Motor neuron (in vitro differentiated cells): ENCODE measurements at regions not wholly inside any gene's neighbourhood (a gene's known extent, or its start where the extent isn't known, plus 50 kb on each side); places are given as distances from the start of the nearest gene placed in this dataset.
A peak's percentile ranks its signal among the peaks of the same experiment; 100 is the strongest.

Experiments used
- ATAC-seq, 8 experiments: fragments of 200-7000 bp; cut with Tn5 transposase; replicated peaks in 6 of 8; 2 replicates each; pipeline ENCODE4 v1.8.0; 2021; ENCODE audit warnings: mild to moderate bottlenecking in 8 of 8, moderate library complexity in 8 of 8
- H3K27ac ChIP-seq, 2 donors: fragments of 250-450 bp; sonication (Bioruptor Pico); 2 replicates each; pipeline ENCODE4 v1.9.0; 2021; ENCODE audit warnings: antibody characterized with exemption in 2 of 2, mild to moderate bottlenecking in 2 of 2, moderate library complexity in 1 of 2
- H3K4me1 ChIP-seq, 2 donors: fragments of 250-450 bp; sonication (Bioruptor Pico); replicated peaks in 1 of 2; 2 replicates each; pipeline ENCODE4 v1.6.1; 2021; ENCODE audit warnings: antibody characterized with exemption in 2 of 2, mild to moderate bottlenecking in 2 of 2, moderate library complexity in 1 of 2
- H3K4me3 ChIP-seq, 5 donors: fragments of 250-450 bp; sonication (Bioruptor Pico); 2 replicates each; pipeline ENCODE4 v1.9.0; 2021; ENCODE audit warnings: antibody characterized with exemption in 5 of 5, mild to moderate bottlenecking in 5 of 5, moderate library complexity in 4 of 5
- WGBS, 10 experiments: fragments of 450-650 bp; shearing (Covaris generic); methylation state at CpG; one replicate each; pipeline ENCODE4 v1.0.0; 2022; 5-methylcytosine and 5-hydroxymethylcytosine counted together
- in situ Hi-C, 9 experiments: fragments of 400-800 bp; cut with MboI; loops; one replicate each; pipeline ENCODE4 v1.15.0; 2021; ENCODE audit warnings: low sequenced_read_pairs in 9 of 9, low pct_unique_long_range_greater_than_20kb in 2 of 9; ENCODE audit not compliant: unreplicated experiment in 9 of 9

DNA sequence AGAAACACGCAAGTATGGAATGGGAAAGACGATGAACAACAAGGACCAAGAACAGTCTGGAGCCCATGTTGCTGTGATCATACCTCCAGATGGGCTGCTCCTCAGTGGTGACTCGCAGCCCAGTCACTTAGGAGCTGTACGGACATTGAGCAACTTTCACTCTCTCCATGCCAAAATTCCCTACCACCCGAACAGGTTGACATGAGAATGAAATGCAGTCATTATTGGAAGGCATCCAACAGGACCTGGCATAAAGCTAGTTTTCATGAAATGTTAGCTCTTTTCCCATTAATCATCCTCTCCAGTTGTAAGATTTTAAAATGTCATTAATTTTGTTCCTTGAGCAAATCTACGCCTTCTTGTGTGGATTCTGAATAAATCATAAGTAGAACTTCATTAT is 82.7 kb upstream of the GPM6B start:
- Histone ChIP-seq H3K4me3 (no peak overlapping the region), H3K4me1 (peaks cover 6 to 7% of the 10 kb centered on the region in 2 donors), H3K27ac (no peak overlapping the region)
- WGBS, 10 experiments = 10 to 100% (median 80%) methylated on average over 1 to 5 of the region's 6 CpGs; no CpG with 5 or more reads in 3 of the 10 experiments
- ATAC-seq = peak in 5 of 8 experiments; percentile 41 to 81 (median 49)
- in situ Hi-C loops = no loop called here

DNA sequence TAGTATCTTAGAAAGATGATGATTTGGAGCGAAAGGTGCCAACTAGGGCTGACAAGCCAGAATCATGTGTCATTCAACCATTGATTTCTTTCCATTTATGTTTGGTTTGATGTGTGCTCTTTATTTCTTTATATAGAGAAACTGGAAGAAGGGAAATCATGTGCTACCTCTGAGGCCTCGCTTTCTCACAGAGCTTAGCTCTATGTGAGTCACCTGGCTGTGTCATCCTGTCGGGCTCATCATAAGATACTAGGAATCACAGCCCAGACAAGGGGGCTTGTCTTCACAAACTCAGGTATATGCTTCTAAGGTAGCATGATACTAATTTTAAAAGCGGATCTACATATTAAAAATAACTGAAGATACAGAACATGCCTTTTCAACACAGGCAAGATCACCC is 81.7 kb upstream of the GPM6B start:
- no peak overlapping the region for H3K27ac ChIP-seq
- no peak overlapping the region for H3K4me3 ChIP-seq
- H3K4me1 ChIP-seq = peaks cover 6 to 8% of the 10 kb centered on the region in 2 donors
- in situ Hi-C loops = no loop called here
- 50 to 100% (median 73%) methylated on average over 1 to 3 of the region's 4 CpGs; no CpG with 5 or more reads in 6 of the 10 experiments for WGBS, 10 experiments
- ATAC-seq = peak in 4 of 8 experiments; percentile 32 to 64 (median 56)

DNA sequence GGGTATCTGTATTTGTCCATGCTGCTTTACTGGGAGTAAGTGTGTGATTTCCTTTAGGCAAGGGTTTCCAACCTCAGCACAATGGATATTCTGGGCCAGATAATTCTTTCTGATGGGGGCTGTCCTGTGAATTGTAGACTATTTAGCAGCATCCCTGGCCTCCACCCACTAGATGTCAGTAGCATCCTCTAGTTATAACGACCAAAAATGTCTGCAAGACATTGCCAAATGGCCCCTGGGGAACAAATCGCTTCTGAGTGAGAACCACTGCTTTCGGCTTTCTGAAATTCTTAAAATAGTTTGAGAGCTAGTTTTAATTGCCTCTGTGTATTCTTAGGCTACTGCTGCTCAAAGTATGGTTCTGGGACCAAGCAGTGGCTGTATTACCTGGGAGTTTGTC is 81.2 kb upstream of the GPM6B start:
- Histone ChIP-seq H3K4me3 (no peak overlapping the region), H3K4me1 (peaks cover 6 to 8% of the 10 kb centered on the region in 2 donors), H3K27ac (no peak overlapping the region)
- no peak for ATAC-seq
- in situ Hi-C loops = no loop called here
- 71 to 100% (median 75%) methylated on average over 1 to 3 of the region's 3 CpGs; no CpG with 5 or more reads in 7 of the 10 experiments for WGBS, 10 experiments

DNA sequence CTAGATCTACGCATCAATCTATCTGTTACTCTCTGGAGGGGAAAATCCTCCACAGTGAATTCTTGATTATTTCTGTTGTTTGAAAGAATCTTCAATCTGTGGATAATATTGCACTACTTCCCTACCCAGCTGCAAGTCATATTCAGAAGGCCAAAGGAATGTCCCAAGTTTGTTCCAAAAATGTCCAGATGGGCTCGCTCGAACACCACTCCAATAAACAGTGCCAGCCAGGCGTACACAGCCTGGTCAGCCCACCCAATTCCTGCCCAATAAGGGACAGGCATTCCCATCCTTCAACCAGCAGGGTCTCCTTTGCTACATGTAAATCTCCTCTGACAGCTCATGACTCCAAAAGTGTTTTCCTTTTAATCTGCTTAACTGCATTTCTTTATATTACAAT is 80.7 kb upstream of the GPM6B start:
- peaks cover 6 to 8% of the 10 kb centered on the region in 2 donors for H3K4me1 ChIP-seq
- ATAC-seq = peak in 1 of 8 experiments; percentile 29
- H3K4me3 ChIP-seq = no peak overlapping the region
- WGBS, 10 experiments = 29 to 94% methylated on average over 3 to 4 of the region's 4 CpGs; no CpG with 5 or more reads in 8 of the 10 experiments
- in situ Hi-C loops = no loop called here
- H3K27ac ChIP-seq = no peak overlapping the region

DNA sequence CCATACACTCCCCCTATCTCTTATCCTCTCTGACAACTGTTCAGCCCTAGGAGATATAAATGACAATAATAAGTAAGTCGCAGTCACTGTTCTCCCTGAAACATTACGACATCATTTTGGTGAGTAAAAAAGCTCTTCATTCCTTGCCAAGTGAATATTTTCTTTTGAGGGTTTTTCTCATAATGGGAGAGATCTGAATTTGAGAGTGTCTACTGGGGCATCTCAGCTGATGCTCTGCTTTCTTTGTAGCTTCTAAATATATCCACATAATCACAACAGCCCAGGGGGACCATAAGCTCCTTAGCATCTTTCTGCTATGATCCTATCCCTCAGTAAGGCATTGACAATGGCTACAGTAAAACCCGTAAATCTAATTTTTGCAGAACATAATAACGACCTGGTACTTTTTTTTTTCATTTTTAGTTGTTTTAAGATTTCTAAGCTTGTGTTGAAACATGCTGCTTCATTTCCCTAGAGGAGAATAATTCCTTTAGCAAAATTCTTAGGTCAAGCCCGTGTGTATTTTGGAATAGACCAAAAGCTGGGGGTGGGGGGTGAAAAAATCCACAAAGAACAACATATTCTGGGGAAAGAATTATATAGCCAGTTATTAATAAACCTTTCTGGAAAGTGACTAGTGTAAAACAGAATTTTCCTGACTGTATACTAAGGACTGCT is 78.1 kb upstream of the GPM6B start:
- no peak overlapping the region for H3K4me3 ChIP-seq
- in situ Hi-C loops = no loop called here
- 0 to 100% (median 39%) methylated on average over 1 to 4 of the region's 5 CpGs; no CpG with 5 or more reads in 3 of the 10 experiments for WGBS, 10 experiments
- H3K27ac ChIP-seq = no peak overlapping the region
- peaks cover 18 to 22% of the 10 kb centered on the region in 2 donors for H3K4me1 ChIP-seq
- peak in 3 of 8 experiments; percentile 41 to 49 (median 48) for ATAC-seq

DNA sequence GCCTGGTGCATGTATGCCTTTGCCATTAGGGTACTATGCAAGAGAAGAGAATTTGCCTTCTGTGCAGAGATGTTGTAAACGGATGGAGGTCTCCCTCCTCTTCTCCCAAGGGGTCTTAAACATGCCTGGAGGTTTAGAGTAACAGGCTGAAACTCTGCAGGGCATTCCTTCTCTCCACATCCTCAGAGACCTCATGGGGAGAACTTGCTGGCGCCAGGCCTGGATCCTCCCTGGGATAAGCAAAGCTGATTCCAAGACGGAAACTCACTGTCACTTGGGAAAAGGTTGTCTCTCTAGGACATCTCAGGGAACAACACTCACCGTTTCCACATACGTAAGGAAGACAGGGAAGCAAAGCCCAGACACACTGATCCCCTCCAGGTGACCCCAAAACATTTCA is 76.9 kb upstream of the GPM6B start:
- 42 to 100% (median 79%) methylated on average over 2 to 3 of the region's 5 CpGs; no CpG with 5 or more reads in 7 of the 10 experiments for WGBS, 10 experiments
- peaks cover 19 to 22% of the 10 kb centered on the region in 2 donors for H3K4me1 ChIP-seq
- no peak overlapping the region for H3K4me3 ChIP-seq
- no peak for ATAC-seq
- in situ Hi-C loops = no loop called here
- no peak overlapping the region for H3K27ac ChIP-seq

DNA sequence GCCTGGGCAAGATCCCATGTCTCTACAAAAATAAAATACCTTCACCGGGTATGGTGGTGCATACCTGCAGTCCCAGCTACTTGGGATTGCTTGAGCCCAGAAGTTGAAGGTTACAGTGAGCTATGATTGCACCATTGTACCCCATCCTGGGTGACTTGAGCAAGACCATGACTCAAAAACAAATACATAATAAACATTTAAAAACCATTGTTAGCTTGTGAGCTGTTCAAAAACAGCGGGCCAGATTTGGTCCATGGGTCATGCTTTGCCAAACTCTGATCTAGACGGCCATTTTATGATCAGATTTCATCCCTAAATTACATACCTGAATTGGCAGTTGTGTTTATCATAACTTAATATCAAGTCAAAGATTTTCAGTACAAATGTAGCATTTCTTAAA is 76.0 kb upstream of the GPM6B start:
- no peak for ATAC-seq
- Histone ChIP-seq H3K4me1 (peaks cover 24 to 30% of the 10 kb centered on the region in 2 donors), H3K27ac (no peak overlapping the region), H3K4me3 (no peak overlapping the region)
- in situ Hi-C loops = no loop called here
- WGBS, 10 experiments = 0 to 100% (median 88%) methylated on average over 1 to 3 of the region's 3 CpGs; no CpG with 5 or more reads in 4 of the 10 experiments

DNA sequence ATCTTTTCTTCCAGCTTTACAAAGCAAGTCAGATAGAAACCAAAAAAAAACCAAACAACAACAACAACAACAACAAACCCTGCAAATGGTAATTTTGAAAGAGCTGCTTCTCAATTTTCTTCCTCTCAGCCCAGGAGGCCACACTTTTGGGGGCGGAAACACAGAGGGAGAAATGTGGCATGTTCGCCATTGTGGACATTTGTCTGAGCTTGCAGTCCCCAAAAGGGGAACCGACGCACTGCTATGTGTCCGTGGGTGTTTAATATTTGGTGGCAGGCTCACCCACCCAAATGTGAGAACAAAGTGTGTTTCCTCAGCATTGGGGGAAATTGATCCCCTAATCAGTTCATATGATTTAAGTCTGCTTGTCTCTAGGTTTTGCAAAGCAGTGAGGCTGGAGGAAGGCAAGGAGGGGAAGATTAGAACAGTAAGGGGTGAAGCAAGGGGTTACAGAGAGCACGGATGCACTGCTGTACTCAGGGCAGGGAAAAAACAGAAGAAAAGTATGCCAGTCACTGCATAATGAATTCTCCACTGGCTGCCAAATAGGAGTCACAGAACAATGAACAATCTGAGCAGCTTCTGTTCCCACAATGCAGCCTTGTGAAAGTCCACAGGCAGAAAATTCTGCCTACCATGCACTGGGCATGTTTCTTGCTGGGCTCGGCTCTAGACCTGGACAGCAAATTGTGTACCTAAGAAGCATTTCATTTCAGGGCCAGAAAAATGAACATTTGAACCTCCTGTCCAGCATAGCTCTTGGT is 74.7 kb upstream of the GPM6B start:
- Histone ChIP-seq H3K4me1 (peaks cover 24 to 30% of the 10 kb centered on the region in 2 donors), H3K27ac (no peak overlapping the region), H3K4me3 (no peak overlapping the region)
- in situ Hi-C loops = no loop called here
- WGBS, 10 experiments = 20 to 66% (median 43%) methylated on average over 1 to 6 of the region's 7 CpGs; no CpG with 5 or more reads in 7 of the 10 experiments
- ATAC-seq = peak in 5 of 8 experiments; percentile 72 to 86 (median 83)

DNA sequence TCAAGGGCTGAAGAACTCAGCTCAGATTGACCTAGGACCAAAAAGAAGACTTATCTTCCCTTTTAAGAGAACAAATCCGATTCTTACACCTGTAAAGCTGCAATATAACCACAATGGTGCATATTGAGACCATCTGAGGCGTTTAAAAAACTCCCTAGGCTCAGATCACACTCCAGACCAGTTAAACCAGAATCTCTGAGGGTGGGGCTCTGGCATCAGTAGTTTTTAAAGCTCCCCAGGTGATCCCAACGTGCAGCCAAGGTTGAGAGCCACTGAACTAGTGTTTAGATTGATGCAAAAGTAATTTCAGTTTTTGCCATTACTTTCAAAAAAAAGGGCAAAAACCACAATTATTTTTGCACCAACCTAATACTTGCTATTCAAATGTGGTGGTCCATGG is 73.9 kb upstream of the GPM6B start:
- WGBS, 10 experiments = 60 to 100% (median 87%) methylated on average over 1 to 3 of the region's 3 CpGs; no CpG with 5 or more reads in 7 of the 10 experiments
- no peak for ATAC-seq
- in situ Hi-C loops = no loop called here
- peaks cover 24 to 30% of the 10 kb centered on the region in 2 donors for H3K4me1 ChIP-seq
- H3K4me3 ChIP-seq = no peak overlapping the region
- no peak overlapping the region for H3K27ac ChIP-seq

DNA sequence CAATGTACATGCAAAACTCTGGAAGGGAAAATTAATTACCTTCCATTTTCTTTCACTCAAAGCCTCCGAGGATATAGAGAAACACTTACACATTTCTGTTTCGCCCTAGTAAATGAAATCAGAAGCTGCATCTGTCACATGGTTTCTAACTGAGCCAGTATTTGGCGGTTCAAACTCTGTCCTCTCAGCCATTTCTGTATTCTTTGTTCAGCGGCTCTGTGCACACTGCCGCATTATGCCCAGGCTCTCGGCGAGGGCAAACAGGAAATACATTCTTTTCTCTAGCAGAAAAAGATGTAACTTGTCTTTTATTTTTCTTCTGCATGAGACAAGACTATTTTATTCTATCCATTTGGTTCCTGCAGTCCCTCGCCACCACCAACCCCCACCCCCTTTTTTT is 71.4 kb upstream of the GPM6B start:
- ATAC-seq = peak in 5 of 8 experiments; percentile 59 to 81 (median 65)
- in situ Hi-C loops = no loop called here
- no peak overlapping the region for H3K27ac ChIP-seq
- peaks cover 18 to 22% of the 10 kb centered on the region in 2 donors for H3K4me1 ChIP-seq
- WGBS, 10 experiments = 25 to 100% (median 88%) methylated on average over 2 to 8 of the region's 8 CpGs; no CpG with 5 or more reads in 3 of the 10 experiments
- H3K4me3 ChIP-seq = no peak overlapping the region

DNA sequence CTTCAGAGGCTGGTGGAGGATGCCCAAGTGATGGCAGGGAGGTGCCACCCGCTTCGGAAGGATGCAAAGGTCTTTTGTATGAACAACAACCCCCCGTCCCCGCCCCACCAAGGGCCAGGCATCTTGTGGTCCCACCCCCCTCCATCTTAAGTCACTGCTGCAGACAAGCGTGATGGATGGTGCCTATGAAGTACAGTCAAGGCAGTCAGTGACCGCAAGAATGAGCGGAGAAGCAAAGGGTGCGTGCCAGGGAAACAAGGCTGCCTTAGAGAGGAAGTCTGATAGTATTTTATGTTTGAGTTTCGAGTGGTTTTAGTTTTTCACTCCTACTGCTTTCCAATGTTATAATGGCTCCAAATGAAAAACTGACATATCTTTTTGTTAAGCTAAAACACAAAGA is 68.7 kb upstream of the GPM6B start:
- Histone ChIP-seq H3K27ac (no peak overlapping the region), H3K4me1 (peaks cover 6 to 8% of the 10 kb centered on the region in 2 donors), H3K4me3 (no peak overlapping the region)
- ATAC-seq = no peak
- in situ Hi-C loops = no loop called here
- 20 to 90% (median 60%) methylated on average over 1 to 2 of the region's 9 CpGs; no CpG with 5 or more reads in 7 of the 10 experiments for WGBS, 10 experiments

DNA sequence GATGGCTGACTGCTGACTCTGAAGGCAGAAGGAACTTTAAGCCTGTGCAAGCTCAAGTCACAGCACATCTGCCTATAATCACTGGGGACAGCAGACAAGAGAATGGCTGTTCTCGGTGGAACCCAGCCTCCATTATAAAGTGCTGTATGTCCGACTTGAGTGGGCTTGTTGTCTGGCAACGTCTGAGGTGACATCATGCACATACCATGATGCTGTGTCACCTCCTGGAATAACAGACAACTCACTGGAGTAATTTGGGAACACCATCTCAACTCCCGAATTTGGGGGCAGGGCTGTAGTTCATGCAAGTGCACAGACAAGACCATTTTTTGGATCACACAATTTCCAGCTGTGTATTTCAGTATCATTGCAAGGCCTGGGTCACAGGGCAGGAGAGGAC is 59.8 kb upstream of the GPM6B start:
- 60% methylated on average over 1 of the region's 4 CpGs; no CpG with 5 or more reads in 9 of the 10 experiments for WGBS, 10 experiments
- ATAC-seq = peak in 2 of 8 experiments; percentile 49 to 68
- no peaks in the 10 kb centered on the region for H3K4me1 ChIP-seq
- H3K27ac ChIP-seq = no peak overlapping the region
- H3K4me3 ChIP-seq = no peak overlapping the region
- in situ Hi-C loops = no loop called here

DNA sequence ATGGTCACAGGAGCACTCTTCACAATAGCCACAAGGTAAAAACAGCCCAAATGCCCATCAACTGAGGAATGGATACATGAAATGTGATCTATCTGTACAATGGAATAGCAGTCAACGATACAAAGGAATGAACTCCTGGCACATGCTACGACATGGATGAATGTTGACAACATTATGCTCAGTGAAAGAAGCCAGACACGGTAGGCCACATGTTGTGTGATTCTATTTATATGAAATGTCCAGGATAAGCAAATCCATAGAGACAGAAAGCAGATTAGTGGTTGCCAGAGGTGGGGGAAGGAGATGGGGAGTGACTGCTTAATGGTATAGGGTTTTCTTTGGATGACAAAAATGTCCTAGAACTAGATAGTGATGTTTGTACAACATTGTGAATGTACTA is 58.7 kb upstream of the GPM6B start:
- in situ Hi-C loops = no loop called here
- 20 to 80% methylated on average over 2 to 3 of the region's 3 CpGs; no CpG with 5 or more reads in 8 of the 10 experiments for WGBS, 10 experiments

More for the DNA sequence above, 58.7 kb upstream of the GPM6B start:
- no peak overlapping the region for H3K27ac ChIP-seq
- no peaks in the 10 kb centered on the region for H3K4me1 ChIP-seq
- no peak overlapping the region for H3K4me3 ChIP-seq
- ATAC-seq = no peak
